Right atrium auricular region (tissue), 2 donors: ENCODE measurements at regions not wholly inside any gene's neighbourhood (a gene's known extent, or its start where the extent isn't known, plus 50 kb on each side); places are given as distances from the start of the nearest gene placed in this dataset.
"Not testable (repeated sequence)": the region's sequence is repeated elsewhere in the genome, so short reads cannot be mapped to it uniquely, and the experiment has no call there.

ENCODE experiments used
- DNase-seq: peaks from one replicate; pipeline ENCODE4 v3.0.0-alpha.2; 2019; ENCODE audit warnings: low spot score
- H3K27ac ChIP-seq, 2 donors: fragments of 200-600 bp; sonication (generic); 1 replicate in 1 of 2; 2 replicates in 1 of 2; pipeline ENCODE4 v1.5.1; 2016 to 2019
- H3K27me3 ChIP-seq, 2 donors: fragments of 200-600 bp; sonication (generic); one replicate each; pipeline versions ENCODE4 v1.5.1 to v1.6.0; 2017 to 2019
- H3K36me3 ChIP-seq: fragments of 200-600 bp; sonication (generic); one replicate; pipeline ENCODE4 v1.5.1; 2016
- H3K4me1 ChIP-seq, 2 donors: fragments of 200-600 bp; sonication (generic); one replicate each; pipeline versions ENCODE4 v1.5.1 to v1.6.0; 2017 to 2019
- H3K4me3 ChIP-seq, 2 donors: fragments of 200-600 bp; sonication (generic); 1 replicate in 1 of 2; 2 replicates in 1 of 2; pipeline ENCODE4 v1.5.1; 2017 to 2019; ENCODE audit warnings: mild to moderate bottlenecking in 1 of 2, moderate library complexity in 1 of 2
- H3K9me3 ChIP-seq, 2 donors: fragments of 200-600 bp; sonication (generic); one replicate each; pipeline ENCODE4 v1.5.1; 2019
- CTCF ChIP-seq, 2 donors: fragments of 200-600 bp; sonication (generic); IDR thresholded peaks; one replicate each; pipeline ENCODE4 v1.5.1; 2019; ENCODE audit warnings: antibody characterized with exemption in 2 of 2

GRCh38 chr2:172260336-172260735 lies 157.6 kb upstream of the DLX2 start:
- no peaks in the 10 kb centered on the region for H3K9me3 ChIP-seq
- no peak for DNase-seq
- TF ChIP-seq CTCF (IDR thresholded peaks at IDR 0.05), result no peak

GRCh38 chr2:172261292-172261691 lies 158.6 kb upstream of the DLX2 start:
- H3K4me3 ChIP-seq, result no peak overlapping the region
- no peak for TF ChIP-seq CTCF (IDR thresholded peaks at IDR 0.05)
- H3K27ac ChIP-seq, result no peak overlapping the region
- DNase-seq, result no peak
- no peaks in the 10 kb centered on the region for H3K27me3 ChIP-seq
- no peaks in the 10 kb centered on the region for H3K4me1 ChIP-seq
- H3K36me3 ChIP-seq, result no peaks in the 10 kb centered on the region
- no peaks in the 10 kb centered on the region for H3K9me3 ChIP-seq

More at GRCh38 chr2:172260336-172260735, 157.6 kb upstream of the DLX2 start:
- H3K27me3 ChIP-seq, result no peaks in the 10 kb centered on the region
- no peak overlapping the region for H3K4me3 ChIP-seq
- no peak overlapping the region for H3K27ac ChIP-seq
- H3K36me3 ChIP-seq, result no peaks in the 10 kb centered on the region
- no peaks in the 10 kb centered on the region for H3K4me1 ChIP-seq

GRCh38 chr2:172262486-172262885 lies 159.8 kb upstream of the DLX2 start:
- Histone ChIP-seq H3K4me3 (no peak overlapping the region), H3K27me3 (no peaks in the 10 kb centered on the region), H3K9me3 (no peaks in the 10 kb centered on the region), H3K27ac (no peak overlapping the region), H3K36me3 (no peaks in the 10 kb centered on the region), H3K4me1 (no peaks in the 10 kb centered on the region)
- DNase-seq, result no peak
- TF ChIP-seq CTCF (IDR thresholded peaks at IDR 0.05), result no peak

GRCh38 chr2:172264820-172265219 lies 162.1 kb upstream of the DLX2 start:
- not testable (repeated sequence) for H3K36me3 ChIP-seq, H3K27ac ChIP-seq, H3K4me3 ChIP-seq, H3K4me1 ChIP-seq, H3K27me3 ChIP-seq, DNase-seq, H3K9me3 ChIP-seq

- not testable (repeated sequence) for H3K27me3 ChIP-seq, DNase-seq, H3K36me3 ChIP-seq, H3K4me3 ChIP-seq, H3K4me1 ChIP-seq, H3K9me3 ChIP-seq, H3K27ac ChIP-seq
Observed at GRCh38 chr2:172269507-172270244, 157.7 kb upstream of the ITGA6 start.

GRCh38 chr2:172270278-172271079 lies 156.9 kb upstream of the ITGA6 start:
- TF ChIP-seq CTCF (IDR thresholded peaks at IDR 0.05), result no peak
- no peak for DNase-seq
- H3K4me1 ChIP-seq, result no peaks in the 10 kb centered on the region
- H3K9me3 ChIP-seq, result no peaks in the 10 kb centered on the region
- H3K27ac ChIP-seq, result no peak overlapping the region
- no peak overlapping the region for H3K4me3 ChIP-seq
- no peaks in the 10 kb centered on the region for H3K27me3 ChIP-seq
- H3K36me3 ChIP-seq, result no peaks in the 10 kb centered on the region
